ENCODE measurements at regions not wholly inside any gene's neighbourhood (a gene's known extent, or its start where the extent isn't known, plus 50 kb on each side); places are given as distances from the start of the nearest gene placed in this dataset.
A peak's percentile ranks its signal among the peaks of the same experiment; 100 is the strongest.

DNA sequence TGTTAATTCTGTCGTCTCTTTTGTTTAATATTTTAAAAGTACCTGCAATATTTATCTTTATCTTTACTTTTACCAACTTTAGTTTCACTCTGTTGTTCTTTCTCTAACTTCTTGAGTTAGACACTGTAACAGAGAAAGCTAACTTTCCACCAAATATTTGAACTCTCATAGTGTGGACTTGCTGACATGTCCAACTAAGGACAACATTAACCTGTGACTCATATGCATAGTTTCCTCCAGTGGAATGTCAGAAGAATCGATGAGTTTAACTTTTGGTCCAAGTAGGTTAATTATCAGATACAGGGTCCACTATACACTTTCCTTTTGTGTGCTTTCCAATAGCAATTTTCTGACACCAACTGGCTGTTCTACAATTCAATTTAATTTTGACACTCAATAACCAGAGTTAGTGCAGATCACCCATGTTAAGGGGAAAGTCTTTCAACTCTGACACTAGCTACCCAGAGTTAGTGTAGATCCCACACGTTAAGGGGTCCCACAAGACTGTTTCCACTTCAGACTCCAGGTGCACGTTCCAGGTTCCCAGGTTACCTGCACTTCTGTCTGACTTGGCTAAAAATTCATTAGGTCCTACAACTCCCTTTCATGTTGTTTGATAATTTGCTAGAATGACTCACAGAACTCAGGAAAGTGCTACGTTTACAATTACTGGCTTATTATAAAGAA is 559.0 kb upstream of the AMOT start:
- no peak overlapping the region for H3K4me3 Mint-ChIP-seq (ENCODE audit: unreplicated experiment)
- peaks cover 9% of the 10 kb centered on the region for H3K9me3 Mint-ChIP-seq (ENCODE audit: unreplicated experiment)
- TF ChIP-seq CTCF (IDR thresholded peaks at IDR 0.05; ENCODE audit: unreplicated experiment), result no peak
- no TSS peak for BruUV-seq (replicated peaks)
- H3K27me3 Mint-ChIP-seq (ENCODE audit: insufficient read depth, unreplicated experiment), result peaks cover 29% of the 10 kb centered on the region
- no peaks in the 10 kb centered on the region for H3K36me3 Mint-ChIP-seq (ENCODE audit: insufficient read depth, unreplicated experiment)
- peaks cover 7% of the 10 kb centered on the region for H3K4me1 Mint-ChIP-seq (ENCODE audit: insufficient read depth, unreplicated experiment)
- peak overlapping the region; percentile 49 for H3K27ac Mint-ChIP-seq (ENCODE audit: low read depth, unreplicated experiment)
- intact Hi-C loops (cut with micrococcal nuclease), result no loop called here
- DNase-seq (ENCODE audit: unreplicated experiment), result no peak
- ChIA-PET CTCF (interaction anchor here (0.8 to 1.4 kb wide), 2 partner anchors 10 to 277 kb away, joined by 3 to 4 read pairs; no protein-coding TSS in a partner anchor), POLR2A (interaction anchor here (1.6 kb wide), 1 partner anchor 15 kb away, joined by 9 read pairs; no protein-coding TSS in a partner anchor)

- Mint-ChIP-seq H3K27me3 (ENCODE audit: insufficient read depth, unreplicated experiment) (peaks cover 51% of the 10 kb centered on the region), H3K4me1 (ENCODE audit: insufficient read depth, unreplicated experiment) (peaks cover 2% of the 10 kb centered on the region), H3K9me3 (ENCODE audit: unreplicated experiment) (no peaks in the 10 kb centered on the region), H3K4me3 (ENCODE audit: unreplicated experiment) (no peak overlapping the region), H3K27ac (ENCODE audit: low read depth, unreplicated experiment) (no peak overlapping the region), H3K36me3 (ENCODE audit: insufficient read depth, unreplicated experiment) (no peaks in the 10 kb centered on the region)
- BruUV-seq (replicated peaks), result no TSS peak
- CTCF ChIA-PET, result no interaction called here
- no peak for TF ChIP-seq CTCF (IDR thresholded peaks at IDR 0.05; ENCODE audit: unreplicated experiment)
- no peak for DNase-seq (ENCODE audit: unreplicated experiment)
- POLR2A ChIA-PET, result no interaction called here
- intact Hi-C loops (cut with micrococcal nuclease), result no loop called here
These were observed 551.7 kb upstream of the AMOT start for GRCh38 chrX:113392355-113392754.

- no peaks in the 10 kb centered on the region for H3K9me3 Mint-ChIP-seq (ENCODE audit: unreplicated experiment)
- no peak overlapping the region for H3K27ac Mint-ChIP-seq (ENCODE audit: low read depth, unreplicated experiment)
- H3K4me3 Mint-ChIP-seq (ENCODE audit: unreplicated experiment), result no peak overlapping the region
- CTCF ChIA-PET, result no interaction called here
- no peak for TF ChIP-seq CTCF (IDR thresholded peaks at IDR 0.05; ENCODE audit: unreplicated experiment)
- POLR2A ChIA-PET, result no interaction called here
- no peaks in the 10 kb centered on the region for H3K36me3 Mint-ChIP-seq (ENCODE audit: insufficient read depth, unreplicated experiment)
- peaks cover 55% of the 10 kb centered on the region for H3K27me3 Mint-ChIP-seq (ENCODE audit: insufficient read depth, unreplicated experiment)
- H3K4me1 Mint-ChIP-seq (ENCODE audit: insufficient read depth, unreplicated experiment), result peaks cover 7% of the 10 kb centered on the region
- BruUV-seq (replicated peaks), result no TSS peak
- intact Hi-C loops (cut with micrococcal nuclease), result no loop called here
- DNase-seq (ENCODE audit: unreplicated experiment), result no peak
These were observed 551.2 kb upstream of the AMOT start for GRCh38 chrX:113391875-113392274.

- intact Hi-C loops (cut with micrococcal nuclease), result no loop called here
- H3K27ac Mint-ChIP-seq (ENCODE audit: low read depth, unreplicated experiment), result no peak overlapping the region
These were observed 549.9 kb upstream of the AMOT start for GRCh38 chrX:113390531-113390930.

More at GRCh38 chrX:113390531-113390930, 549.9 kb upstream of the AMOT start:
- TF ChIP-seq CTCF (IDR thresholded peaks at IDR 0.05; ENCODE audit: unreplicated experiment), result no peak
- ChIA-PET CTCF (interaction anchor here (0.6 to 0.9 kb wide), 2 partner anchors 9 to 209 kb away, joined by 3 to 4 read pairs; no protein-coding TSS in a partner anchor), POLR2A (interaction anchor here (0.5 kb wide), 1 partner anchor 447 kb away, joined by 4 read pairs; no protein-coding TSS in a partner anchor)
- peaks cover 68% of the 10 kb centered on the region for H3K27me3 Mint-ChIP-seq (ENCODE audit: insufficient read depth, unreplicated experiment)
- H3K36me3 Mint-ChIP-seq (ENCODE audit: insufficient read depth, unreplicated experiment), result no peaks in the 10 kb centered on the region
- H3K4me1 Mint-ChIP-seq (ENCODE audit: insufficient read depth, unreplicated experiment), result peaks cover 8% of the 10 kb centered on the region
- no peak overlapping the region for H3K4me3 Mint-ChIP-seq (ENCODE audit: unreplicated experiment)
- no peaks in the 10 kb centered on the region for H3K9me3 Mint-ChIP-seq (ENCODE audit: unreplicated experiment)
- DNase-seq (ENCODE audit: unreplicated experiment), result peak; percentile 21
- no TSS peak for BruUV-seq (replicated peaks)
